DOHH2 (cell line): ENCODE measurements at regions not wholly inside any gene's neighbourhood (a gene's known extent, or its start where the extent isn't known, plus 50 kb on each side); places are given as distances from the start of the nearest gene placed in this dataset.
"Not testable (repeated sequence)": the region's sequence is repeated elsewhere in the genome, so short reads cannot be mapped to it uniquely, and the experiment has no call there.

Source experiments
- H3F3A ChIP-seq: fragments of 200-600 bp; sonication (generic), shearing (Covaris generic); 2 replicates; pipeline ENCODE4 v1.6.0; 2016; ENCODE audit warnings: antibody characterized with exemption, mild to moderate bottlenecking; ENCODE audit not compliant: control insufficient read depth, insufficient read depth
- H3K27ac ChIP-seq: fragments of 200-600 bp; sonication (generic); 2 replicates; pipeline ENCODE4 v1.5.1; 2014; ENCODE audit warnings: low read depth, mild to moderate bottlenecking, low read length, moderate library complexity
- H3K27me3 ChIP-seq: fragments of 200-600 bp; sonication (generic); 2 replicates; pipeline ENCODE4 v1.6.1; 2014; ENCODE audit warnings: mild to moderate bottlenecking, low read length, mixed read lengths; ENCODE audit not compliant: control insufficient read depth
- H3K36me3 ChIP-seq: fragments of 200-600 bp; sonication (generic); 2 replicates; pipeline ENCODE4 v1.6.1; 2014; ENCODE audit warnings: mild to moderate bottlenecking, low read length, moderate library complexity, mixed read lengths; ENCODE audit not compliant: control insufficient read depth
- H3K4me1 ChIP-seq: fragments of 200-600 bp; sonication (generic); 2 replicates; pipeline ENCODE4 v1.6.1; 2014; ENCODE audit warnings: mild to moderate bottlenecking, low read length, mixed read lengths; ENCODE audit not compliant: control insufficient read depth
- H3K4me2 ChIP-seq: fragments of 200-600 bp; sonication (generic); 2 replicates; pipeline ENCODE4 v1.6.0; 2014; ENCODE audit warnings: mild to moderate bottlenecking, low read length, moderate library complexity
- H3K4me3 ChIP-seq: fragments of 200-600 bp; sonication (generic); 2 replicates; pipeline ENCODE4 v1.5.1; 2014; ENCODE audit warnings: mild to moderate bottlenecking, low read length, mixed read lengths
- H3K79me2 ChIP-seq: fragments of 200-600 bp; sonication (generic); 2 replicates; pipeline ENCODE4 v1.6.1; 2014; ENCODE audit warnings: mild to moderate bottlenecking, low read length, mixed read lengths; ENCODE audit not compliant: control insufficient read depth
- H3K9me2 ChIP-seq: fragments of 200-600 bp; sonication (generic); replicated peaks from 2 replicates; pipeline ENCODE4 v1.6.1; 2014; ENCODE audit warnings: mild to moderate bottlenecking, low read length, mixed read lengths; ENCODE audit not compliant: control insufficient read depth
- H3K9me3 ChIP-seq: fragments of 200-600 bp; sonication (generic); 2 replicates; pipeline ENCODE4 v1.6.1; 2014; ENCODE audit warnings: antibody characterized with exemption, low read length, mixed read lengths; ENCODE audit not compliant: control insufficient read depth, insufficient read depth
- H4K20me1 ChIP-seq: fragments of 200-600 bp; sonication (generic); 2 replicates; pipeline ENCODE4 v1.6.0; 2014; ENCODE audit warnings: low read depth, mild to moderate bottlenecking, antibody characterized with exemption, low read length, moderate library complexity; ENCODE audit not compliant: control insufficient read depth, insufficient read depth
- CTCF ChIP-seq: fragments of 200-600 bp; sonication (generic); IDR thresholded peaks from one replicate; pipeline ENCODE4 v1.5.1; 2014; ENCODE audit warnings: antibody characterized with exemption, mild to moderate bottlenecking, low read depth, low read length; ENCODE audit not compliant: poor library complexity, severe bottlenecking
- EZH2phosphoT487 ChIP-seq: fragments of 200-600 bp; sonication (generic); IDR thresholded peaks from 2 replicates; pipeline ENCODE4 v1.6.1; 2017; ENCODE audit warnings: borderline replicate concordance, mild to moderate bottlenecking, antibody characterized with exemption, low read length, moderate library complexity, mixed read lengths

DNA sequence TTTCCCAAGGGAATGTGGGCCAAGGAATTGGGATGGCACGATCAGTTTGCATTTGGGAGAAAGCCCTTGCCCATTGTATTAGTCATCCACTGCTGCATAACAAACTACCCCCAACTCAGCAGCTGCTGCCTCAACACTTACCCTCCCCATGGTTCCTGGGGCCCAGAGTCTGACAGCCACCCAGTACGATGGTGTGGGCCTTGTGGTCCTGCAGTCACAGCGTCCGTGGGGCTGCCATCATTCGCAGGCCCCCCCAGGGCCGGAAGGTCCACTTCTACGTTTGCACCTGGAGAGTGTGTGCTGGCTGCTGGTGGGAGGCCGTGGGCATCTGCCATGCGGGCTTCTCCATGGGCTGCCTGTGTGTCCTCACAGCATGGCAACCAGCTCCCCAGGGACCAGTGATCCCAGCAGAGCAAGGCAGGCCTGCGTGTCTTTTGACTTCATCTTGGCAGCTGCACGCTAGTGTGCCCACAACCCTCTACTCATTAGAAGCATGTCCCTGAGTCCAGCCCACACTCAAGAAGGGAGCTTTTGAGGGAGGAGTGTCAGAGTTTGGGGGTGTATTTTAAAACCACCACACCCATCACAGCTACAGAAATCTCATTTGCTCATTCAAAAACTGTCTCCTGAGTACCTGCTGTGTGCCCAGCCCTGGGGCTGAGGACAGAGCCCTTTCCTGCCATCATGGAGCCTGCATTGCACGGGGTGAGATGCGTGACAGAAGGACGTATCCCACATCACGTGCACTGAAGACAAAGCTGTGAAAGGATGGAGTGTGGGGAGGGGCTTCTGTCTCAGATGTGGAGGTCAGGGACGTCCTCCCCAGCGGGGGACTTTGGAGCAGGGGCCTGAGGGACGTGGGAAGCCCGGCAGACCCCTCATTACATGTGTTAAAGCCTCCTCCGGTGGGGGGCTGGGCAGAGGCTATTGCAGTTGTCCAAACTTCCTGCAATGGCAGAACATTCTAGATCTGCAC, 185.0 kb upstream of the ZNF469 start:
- no peak overlapping the region for H3K27ac ChIP-seq
- no peaks in the 10 kb centered on the region for H3K9me2 ChIP-seq
- H4K20me1 ChIP-seq: no peaks in the 10 kb centered on the region
- H3K79me2 ChIP-seq: no peaks in the 10 kb centered on the region
- H3K4me1 ChIP-seq: no peaks in the 10 kb centered on the region
- no peaks in the 10 kb centered on the region for H3K36me3 ChIP-seq
- H3K27me3 ChIP-seq: no peaks in the 10 kb centered on the region
- no peak overlapping the region for H3K4me3 ChIP-seq
- no peak overlapping the region for H3K4me2 ChIP-seq
- no peaks in the 10 kb centered on the region for H3F3A ChIP-seq
- TF ChIP-seq CTCF (no peak), EZH2phosphoT487 (no peak)
- no peaks in the 10 kb centered on the region for H3K9me3 ChIP-seq

- not testable (repeated sequence) for H3K27me3 ChIP-seq, H3K9me3 ChIP-seq, H3K4me2 ChIP-seq, H3K27ac ChIP-seq, H3F3A ChIP-seq, H3K9me2 ChIP-seq, H3K36me3 ChIP-seq, H3K79me2 ChIP-seq, H4K20me1 ChIP-seq, H3K4me1 ChIP-seq, H3K4me3 ChIP-seq
Observed at GRCh38 chr16:88198457-88199295, 184.1 kb upstream of the ZNF469 start.

GRCh38 chr16:88199296-88200153, 183.2 kb upstream of the ZNF469 start:
- not testable (repeated sequence) for H3K27ac ChIP-seq, H3K9me2 ChIP-seq, H3K4me3 ChIP-seq, H3K4me2 ChIP-seq, H3K27me3 ChIP-seq, H3K36me3 ChIP-seq, H3K79me2 ChIP-seq, H3K4me1 ChIP-seq, H3F3A ChIP-seq, H4K20me1 ChIP-seq, H3K9me3 ChIP-seq

GRCh38 chr16:88200154-88200895, 182.4 kb upstream of the ZNF469 start:
- not testable (repeated sequence) for H3F3A ChIP-seq, H3K4me1 ChIP-seq, H3K27ac ChIP-seq, H3K27me3 ChIP-seq, H3K4me3 ChIP-seq, H3K9me3 ChIP-seq, H3K9me2 ChIP-seq, H3K4me2 ChIP-seq, H3K79me2 ChIP-seq, H3K36me3 ChIP-seq, H4K20me1 ChIP-seq
